GM19025 (cell line): ENCODE measurements at regions not wholly inside any gene's neighbourhood (a gene's known extent, or its start where the extent isn't known, plus 50 kb on each side); places are given as distances from the start of the nearest gene placed in this dataset.
A peak's percentile ranks its signal among the peaks of the same experiment; 100 is the strongest.

Source experiments
- ATAC-seq: cut with Tn5 transposase; IDR thresholded peaks from one replicate; pipeline ENCODE4 v1.9.1; 2021; ENCODE audit warnings: mild to moderate bottlenecking, low read depth, moderate library complexity; ENCODE audit not compliant: unreplicated experiment

DNA sequence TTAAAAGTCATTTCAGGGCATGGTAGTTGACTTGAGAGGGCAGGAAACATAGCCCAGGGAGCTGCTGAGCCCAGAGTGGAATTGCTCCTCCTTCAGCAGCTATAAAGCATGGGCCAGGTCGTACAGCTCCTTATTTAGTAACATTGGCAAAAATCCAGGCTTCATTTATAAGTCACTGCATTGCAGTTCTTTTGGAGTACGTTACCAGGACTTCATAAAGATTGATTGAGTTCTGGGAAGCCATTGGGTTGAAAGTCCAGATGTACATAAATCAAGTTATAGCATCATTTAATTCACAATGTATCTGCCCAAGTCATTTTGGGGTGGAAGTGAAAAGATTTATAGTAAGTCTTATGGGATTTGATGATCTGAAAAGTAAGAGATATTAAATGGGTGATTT is 53.0 kb upstream of the ANKEF1 start:
- ATAC-seq = no peak

DNA sequence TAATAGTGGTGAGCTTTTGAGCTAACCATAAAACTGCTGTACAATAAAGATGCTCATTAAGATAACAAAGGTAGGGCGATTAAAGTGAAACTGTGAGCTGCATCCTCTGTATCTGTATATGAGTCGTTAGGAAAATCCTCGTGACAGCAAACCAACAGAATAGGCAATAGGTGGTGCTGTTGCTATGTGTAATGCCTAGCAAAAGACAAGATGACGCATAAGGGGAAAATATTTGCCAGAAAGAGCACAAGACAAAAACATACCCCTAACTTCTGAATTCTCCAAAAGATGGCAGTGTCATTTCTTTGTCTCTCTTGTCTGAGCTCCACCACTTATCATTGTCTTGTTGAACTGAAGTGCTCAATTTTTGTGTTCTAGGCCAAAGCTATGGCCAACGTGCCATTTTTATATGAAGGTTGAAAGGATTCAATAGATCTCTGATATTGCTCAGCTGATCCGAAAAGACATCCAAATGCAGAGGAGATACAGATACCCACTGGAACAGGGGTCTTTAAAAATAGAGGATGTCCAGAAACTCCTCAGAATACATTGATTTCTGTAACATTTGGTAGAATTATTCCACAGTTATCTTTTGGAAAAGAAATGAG is 56.3 kb upstream of the ANKEF1 start:
- peak; percentile 89 for ATAC-seq

DNA sequence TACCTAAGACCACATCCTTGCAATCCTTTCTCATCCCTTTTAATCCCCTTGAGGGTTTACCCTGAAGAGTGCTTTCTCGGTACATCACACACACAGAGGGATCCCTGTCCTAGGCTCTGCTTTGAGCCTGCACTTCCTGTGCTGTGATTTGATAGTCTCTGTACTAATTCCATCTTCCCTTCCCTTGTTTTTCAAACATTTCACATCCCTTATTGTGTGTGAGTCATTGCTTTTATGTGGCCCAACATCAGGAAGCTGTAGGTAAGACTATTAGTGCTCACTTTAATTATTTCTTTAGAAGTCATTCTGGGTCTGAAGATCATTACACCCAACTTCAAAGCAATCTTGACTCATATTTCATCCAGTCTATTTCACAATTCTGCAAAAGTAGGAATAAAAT is 57.2 kb upstream of the ANKEF1 start:
- ATAC-seq = no peak

DNA sequence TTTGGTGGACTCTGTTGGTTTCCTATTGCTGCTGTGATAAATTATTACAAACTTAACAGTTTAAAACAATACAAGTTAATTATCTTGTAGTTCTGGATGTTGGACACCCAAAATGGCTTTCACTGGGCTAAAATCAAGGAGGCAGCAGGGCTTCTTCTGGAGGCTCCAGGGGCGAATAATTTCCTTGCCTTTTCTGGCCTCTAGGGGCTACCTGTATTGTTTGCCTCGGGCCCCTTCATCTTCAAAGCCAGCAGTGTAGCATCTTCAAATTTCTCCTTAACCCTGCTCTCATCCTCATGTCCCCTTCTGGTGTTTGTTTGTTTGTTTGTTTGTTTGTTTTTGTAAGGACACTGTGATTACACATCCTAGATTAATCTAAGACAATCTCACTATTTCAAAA is 60.5 kb upstream of the ANKEF1 start:
- ATAC-seq = no peak

DNA sequence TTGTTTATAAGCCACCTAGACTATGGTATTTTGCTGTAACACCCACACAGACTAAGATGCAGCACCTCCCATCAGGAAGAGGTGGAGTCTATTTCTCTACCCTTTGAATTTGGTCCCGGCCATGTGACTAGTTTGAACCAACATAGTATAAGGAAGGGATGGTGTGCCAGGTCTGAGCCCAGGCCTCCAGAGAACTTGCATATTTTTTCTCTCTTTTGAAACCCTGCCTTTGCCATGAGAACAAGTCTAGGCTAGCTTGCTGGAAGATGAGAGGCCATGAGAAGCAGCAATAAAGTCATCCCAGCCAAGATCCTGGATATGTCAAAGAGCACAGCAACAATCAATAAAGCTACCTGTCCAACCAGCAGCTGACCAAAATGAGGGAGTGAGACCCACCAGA is 63.0 kb upstream of the ANKEF1 start:
- ATAC-seq = no peak

DNA sequence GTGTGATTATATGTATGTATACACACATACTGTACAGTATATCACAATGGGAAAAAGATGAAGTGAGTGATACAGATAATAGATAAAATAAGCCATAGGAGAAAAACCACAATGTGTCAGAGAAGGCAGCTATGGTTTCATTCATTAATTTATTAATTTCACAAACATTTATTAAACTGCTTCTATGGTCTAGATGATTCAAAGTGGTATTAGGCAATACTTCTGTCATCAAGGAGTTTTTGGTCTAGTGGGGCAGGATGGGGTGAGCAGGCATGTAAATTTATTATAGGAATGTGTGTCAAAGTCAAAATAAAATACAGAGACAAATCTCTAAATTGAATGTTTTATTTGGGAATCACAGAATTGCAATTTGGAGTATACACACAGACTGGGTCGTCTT is 65.2 kb upstream of the ANKEF1 start:
- no peak for ATAC-seq

DNA sequence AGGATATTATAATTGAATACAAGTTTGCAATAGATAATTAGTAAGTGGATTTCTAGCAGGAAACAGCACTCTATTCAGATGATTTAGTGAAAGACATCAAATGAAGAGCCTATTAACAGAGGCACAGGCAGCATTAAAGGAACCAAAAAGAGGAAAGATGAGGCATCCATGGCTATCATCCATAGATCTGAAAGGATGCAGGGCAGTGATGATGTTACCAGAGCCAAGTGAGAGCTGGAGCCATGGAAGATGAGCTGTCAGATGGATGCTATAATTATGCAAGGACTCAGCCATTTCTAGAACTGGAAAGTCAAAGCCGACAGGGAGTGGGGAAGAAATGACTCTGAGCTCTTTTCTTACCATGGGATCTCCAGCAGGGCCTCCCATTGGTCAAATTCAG is 66.8 kb upstream of the ANKEF1 start:
- no peak for ATAC-seq

DNA sequence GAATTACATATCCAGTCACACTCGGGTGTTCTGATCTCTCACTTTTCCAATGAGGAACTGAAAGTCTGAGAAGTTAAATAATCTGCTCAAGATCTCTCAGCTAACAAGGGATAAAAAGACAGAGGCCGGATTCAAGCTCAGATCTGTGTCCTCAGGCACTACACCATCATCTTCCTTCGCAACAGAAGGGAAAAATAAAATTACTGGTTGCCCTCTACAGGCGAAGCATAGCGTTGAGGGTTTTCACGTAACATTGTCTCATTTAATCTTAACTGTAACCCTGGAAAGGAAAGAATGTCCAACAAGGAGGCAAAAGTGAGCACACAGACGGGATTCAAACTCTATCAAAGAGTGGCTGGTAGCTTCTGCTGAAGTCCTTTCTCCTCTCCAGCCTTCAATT is 67.8 kb upstream of the ANKEF1 start:
- no peak for ATAC-seq

DNA sequence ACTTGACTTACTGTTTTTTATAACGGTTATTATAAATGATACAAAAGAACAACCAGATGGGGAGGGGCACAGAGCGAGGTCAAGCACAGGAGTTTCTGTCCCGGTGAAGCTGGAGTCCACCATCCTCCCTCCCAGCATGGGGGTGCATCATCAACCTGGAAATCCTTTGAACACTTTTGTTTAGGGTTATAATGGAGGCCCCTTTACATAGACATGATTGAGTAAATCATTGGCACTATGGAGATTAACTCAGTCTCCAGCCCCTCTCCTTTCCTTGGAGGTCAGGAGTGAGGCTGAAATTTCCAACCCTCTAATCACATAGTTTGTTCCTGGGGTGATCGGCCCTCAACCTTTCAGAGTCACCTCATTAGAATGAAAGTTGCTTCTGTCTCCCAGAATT is 71.8 kb upstream of the ANKEF1 start:
- no peak for ATAC-seq

DNA sequence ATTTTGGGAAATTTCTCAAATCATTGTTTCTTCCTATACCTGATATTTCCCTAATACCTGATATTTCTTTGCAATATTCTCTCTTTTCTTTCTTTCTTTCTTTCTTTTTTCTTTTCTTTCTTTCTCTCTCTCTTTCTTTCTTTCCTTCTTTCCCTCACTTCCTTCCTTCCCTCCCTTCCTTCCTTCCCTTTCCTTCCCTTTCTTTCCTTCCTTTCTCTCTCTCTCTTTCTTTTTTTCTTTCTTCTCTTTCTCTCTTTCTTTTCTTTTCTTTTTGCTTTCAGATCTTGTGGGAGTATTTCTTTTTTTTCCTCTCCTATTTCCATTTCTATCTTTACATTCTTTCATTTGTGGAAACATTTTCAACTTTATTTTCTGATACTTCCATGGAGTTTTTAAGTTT is 76.1 kb upstream of the ANKEF1 start:
- no peak for ATAC-seq

DNA sequence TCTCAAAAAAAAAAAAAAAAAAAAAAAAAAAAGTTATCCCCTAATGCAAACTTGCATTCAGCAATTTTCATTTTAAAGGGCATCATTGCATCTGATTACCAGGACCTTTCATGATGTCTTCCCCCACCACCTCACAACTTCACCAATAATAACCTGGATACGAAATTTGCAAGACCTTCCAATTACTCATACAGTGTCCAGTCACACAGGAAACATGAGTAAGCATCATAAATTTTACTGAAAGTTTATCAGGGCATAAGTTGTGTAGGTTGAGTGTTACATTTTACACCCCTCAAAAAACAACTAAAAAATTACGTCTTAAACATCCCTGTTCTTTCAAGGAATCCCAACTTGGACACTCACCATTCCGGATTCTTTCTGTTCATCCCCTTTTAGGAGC is 79.1 kb upstream of the ANKEF1 start:
- ATAC-seq = no peak

DNA sequence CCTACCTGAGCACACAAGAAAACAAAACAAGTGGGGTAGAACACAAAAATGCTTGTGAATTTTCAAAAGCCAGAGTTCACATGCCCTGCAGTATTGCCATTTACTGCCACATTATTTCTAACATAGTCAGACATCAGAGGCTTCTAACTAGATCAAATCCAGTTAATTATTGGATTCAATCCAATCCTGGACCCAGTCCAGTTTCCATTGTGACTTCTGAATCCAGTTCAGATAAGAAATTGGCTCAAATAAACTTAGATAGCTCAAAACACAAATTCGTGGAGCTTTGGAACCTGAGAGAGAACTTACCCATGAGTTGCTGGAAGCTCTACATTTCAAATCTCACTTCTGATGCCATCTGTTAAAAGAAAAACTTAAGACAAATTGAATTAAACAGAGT is 85.2 kb upstream of the ANKEF1 start:
- ATAC-seq = no peak

DNA sequence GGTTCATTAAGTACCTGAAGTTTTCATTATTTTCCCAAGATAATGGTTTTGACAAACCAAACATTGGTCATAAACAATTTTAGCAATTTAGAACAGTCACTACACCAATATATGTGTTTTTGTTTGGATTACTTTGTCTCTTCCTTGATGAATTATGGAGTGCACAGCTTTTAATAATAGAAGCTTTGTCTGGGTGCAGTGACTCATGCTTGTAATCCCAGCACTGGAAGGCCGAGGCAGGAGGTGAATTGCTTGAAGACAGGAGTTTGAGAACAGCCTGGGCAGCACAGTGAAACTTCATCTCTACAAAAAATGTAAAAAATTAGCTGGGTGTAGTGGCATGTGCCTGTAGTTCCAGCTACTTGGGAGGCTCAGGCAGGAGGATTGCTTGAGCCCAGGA is 89.4 kb upstream of the ANKEF1 start:
- ATAC-seq = no peak

DNA sequence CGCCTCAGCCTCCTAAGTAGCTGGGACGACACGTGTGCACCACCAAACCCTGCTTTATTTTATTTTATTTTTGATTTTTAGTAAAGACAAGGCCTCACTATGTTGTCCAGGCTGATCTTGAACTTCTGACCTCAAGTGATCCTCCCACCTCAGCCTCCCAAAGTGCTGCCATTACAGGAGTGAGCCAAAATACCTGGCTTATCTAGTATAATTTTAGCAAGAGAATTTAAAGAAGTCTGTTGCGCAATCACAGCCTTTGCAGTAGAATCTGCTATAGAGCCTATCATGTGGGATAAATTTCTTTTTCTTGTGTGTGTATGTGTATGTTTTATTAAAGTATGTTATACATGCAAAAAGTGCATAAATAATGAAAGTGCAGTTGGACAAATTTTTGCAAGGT is 92.1 kb upstream of the ANKEF1 start:
- ATAC-seq = no peak

DNA sequence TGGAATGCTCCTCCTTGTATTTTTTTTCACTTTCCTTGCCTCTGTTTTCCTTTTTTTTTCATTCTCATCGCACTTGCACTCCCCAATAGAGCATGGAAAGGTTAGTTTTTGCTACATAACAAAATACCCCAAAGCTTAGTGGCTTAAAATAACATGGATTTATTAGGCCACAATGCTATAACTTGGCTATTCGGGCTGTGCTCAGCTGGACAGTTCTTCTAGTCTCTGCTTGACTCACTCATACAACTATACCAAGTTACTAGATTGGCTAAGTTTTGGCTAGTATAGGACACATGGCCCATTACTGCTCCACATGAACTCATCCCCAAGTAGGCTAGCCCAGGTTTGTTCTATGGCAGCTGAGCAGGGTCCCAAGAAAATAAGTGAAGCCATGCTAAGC is 94.5 kb upstream of the ANKEF1 start:
- no peak for ATAC-seq

DNA sequence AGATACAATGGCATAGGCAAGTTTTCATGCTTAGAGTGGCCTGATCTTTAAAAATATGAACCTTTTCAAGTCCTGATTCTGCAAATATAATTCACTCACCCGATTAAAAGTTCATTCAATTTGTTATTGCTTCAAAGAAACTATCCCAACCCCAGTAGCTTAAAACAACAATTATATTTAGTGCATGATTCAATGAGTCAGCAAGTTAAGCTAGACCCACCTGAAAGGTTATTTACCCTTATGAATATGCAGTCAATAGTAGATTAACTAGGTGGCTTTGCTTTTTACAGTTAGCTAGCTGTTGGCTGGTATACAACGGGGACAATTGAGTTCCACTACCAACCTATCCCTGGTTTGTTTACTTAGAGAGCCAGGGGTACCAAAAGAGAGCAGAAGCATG is 95.6 kb upstream of the ANKEF1 start:
- no peak for ATAC-seq

DNA sequence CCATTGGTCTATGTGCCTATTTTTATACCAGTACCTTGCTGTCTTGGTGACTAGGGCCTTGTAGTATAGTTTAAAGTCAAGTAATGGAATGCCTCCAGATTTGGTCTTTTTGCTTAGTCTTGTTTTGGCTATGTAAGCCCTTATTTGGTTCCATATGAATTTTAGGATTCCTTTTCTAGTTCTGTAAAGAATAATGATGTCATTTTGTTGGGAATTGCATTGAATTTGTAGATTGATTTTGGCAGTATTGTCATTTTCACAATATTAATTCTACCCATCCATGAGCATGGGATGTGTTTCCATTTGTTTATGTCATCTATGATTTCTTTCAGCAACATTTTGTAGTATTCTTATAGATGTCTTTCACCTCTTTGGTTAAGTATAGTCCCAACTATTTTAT is 96.4 kb upstream of the PAK5 start:
- no peak for ATAC-seq

DNA sequence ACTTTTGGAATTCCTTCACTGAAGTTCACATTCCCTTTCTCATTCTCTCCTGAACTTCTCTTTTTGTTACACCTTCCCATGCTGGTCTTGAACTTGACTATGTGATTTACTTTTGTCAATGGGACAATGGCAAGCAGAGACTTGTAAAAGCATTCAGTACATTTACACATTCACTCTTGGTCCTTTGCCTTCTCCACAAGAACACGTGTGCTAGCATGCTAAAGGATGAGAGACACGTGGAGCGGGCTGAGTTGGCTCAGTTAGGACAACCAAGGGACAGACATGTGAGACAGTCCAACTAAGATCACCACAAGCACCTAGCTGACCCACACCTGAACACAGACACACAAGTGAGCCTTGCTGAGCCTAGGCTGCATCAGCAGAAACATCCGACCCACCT is 91.3 kb upstream of the PAK5 start:
- no peak for ATAC-seq

DNA sequence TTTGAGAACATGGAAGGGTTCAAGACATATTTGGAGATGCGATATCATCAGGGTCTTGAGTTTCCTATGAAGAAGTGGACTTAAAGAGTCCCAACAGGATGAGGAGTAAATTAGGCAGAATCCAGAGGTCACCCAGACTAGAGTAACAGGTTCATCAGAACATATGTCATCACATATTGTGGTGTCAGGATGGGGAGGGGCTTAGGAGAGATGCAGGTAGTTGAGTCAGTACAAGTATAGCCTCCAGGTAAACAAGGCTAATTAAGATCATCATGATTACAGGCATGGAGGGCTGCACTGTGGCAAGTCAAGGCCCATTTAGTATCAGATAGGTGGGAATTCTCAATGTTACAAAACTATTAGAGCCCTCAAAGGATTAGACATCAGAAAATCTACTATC is 90.1 kb upstream of the PAK5 start:
- ATAC-seq = no peak

DNA sequence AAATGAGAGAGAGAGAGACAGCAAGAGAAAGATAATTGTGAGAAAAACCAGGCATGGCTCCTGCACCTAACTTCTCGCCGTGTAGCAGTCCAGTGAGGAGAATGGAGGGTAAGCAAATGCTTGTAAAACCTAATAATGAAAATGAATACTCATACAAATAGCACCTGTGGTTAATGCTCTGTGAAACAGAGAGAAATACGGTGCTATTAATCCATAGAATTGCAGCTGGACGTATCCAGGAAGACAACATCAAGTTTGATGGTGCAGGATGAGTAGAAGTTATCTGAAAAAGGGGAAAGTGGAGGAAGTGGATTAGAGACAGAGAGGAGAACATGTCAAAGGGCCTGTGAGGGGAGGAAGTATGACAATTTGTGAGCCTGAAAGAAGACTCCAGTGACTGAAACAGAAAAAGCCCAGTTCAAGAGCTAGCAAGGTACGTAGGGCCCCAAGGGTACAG is 89.4 kb upstream of the PAK5 start:
- no peak for ATAC-seq

DNA sequence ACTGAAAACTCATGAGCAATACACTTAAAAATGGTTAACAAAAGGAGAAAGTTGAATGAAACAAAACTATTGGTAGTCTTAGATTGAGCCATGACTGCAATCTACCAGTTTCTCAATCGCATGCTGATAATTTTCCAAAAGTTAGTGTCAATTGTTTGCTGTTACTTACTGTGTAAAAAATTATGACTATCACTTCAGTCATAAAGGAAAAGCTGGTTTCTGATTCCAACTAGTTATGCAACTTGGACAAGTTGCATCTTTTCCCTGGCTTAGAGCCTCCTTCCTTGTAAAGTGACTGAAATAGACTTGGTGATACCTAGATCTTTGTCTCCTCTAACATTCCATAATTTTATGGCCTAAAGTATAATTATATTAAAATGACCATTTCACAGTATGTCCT is 88.3 kb upstream of the PAK5 start:
- ATAC-seq = no peak

DNA sequence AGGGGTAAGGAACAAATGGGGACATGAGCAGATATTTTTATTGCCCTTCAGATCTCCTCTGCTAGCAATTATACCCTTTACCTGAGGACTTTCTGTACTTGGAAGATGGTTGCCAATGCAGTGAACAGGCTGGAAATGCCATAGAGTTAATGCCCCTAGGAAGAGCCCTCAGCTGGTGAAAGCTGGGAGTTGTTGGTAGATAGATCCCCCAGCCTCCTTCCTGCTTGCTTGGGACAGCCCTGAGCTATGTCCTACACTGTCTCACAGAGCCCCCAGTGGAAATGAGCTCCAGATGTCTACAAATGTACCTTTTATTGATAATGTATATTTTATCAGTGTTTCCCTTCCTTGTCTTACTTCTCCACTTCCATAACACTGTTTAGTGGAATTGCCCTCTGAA is 87.6 kb upstream of the PAK5 start:
- ATAC-seq = no peak

DNA sequence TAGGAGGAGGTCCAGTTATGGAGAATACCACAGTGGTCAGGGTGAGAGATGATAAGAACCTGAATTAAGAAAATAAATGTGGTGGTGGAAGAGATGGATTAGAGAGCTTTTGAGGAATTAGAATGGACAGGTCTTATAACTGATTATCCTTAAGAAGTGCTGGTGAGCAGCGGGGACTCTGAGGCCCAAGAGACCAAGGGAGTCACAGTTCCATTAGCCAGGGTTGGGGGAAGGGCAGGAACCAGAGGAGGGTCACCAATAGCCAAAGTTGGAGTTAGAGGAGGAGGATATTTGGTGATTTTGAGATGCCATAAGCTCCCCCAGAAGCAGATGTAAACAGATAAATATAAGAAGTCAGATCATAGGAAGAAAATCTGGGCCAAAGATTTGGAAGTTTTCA is 87.1 kb upstream of the PAK5 start:
- no peak for ATAC-seq
